Neural cell (in vitro differentiated cells): ENCODE measurements at regions not wholly inside any gene's neighbourhood (a gene's known extent, or its start where the extent isn't known, plus 50 kb on each side); places are given as distances from the start of the nearest gene placed in this dataset.

Source experiments
- H2AFZ ChIP-seq: fragments of 200-600, 300-800 bp; sonication (generic), shearing (Covaris generic); 2 replicates; pipeline ENCODE4 v1.6.0; 2014; ENCODE audit warnings: low read depth, mild to moderate bottlenecking, antibody characterized with exemption, low read length, moderate library complexity
- H3F3A ChIP-seq: fragments of 200-600 bp; shearing (Covaris generic); 2 replicates; pipeline ENCODE4 v1.6.1; 2016; ENCODE audit warnings: mild to moderate bottlenecking, moderate library complexity, mixed read lengths, antibody characterized with exemption, low read length; ENCODE audit not compliant: insufficient read depth, poor library complexity, severe bottlenecking
- H3K27ac ChIP-seq: fragments of 200-600, 300-800 bp; sonication (generic), shearing (Covaris generic); 2 replicates; pipeline ENCODE4 v1.5.1; 2014; ENCODE audit warnings: mild to moderate bottlenecking, low read length, moderate library complexity
- H3K27me3 ChIP-seq: fragments of 300-800, 200-600 bp; sonication (generic), shearing (Covaris generic); 2 replicates; pipeline ENCODE4 v1.6.0; 2014; ENCODE audit warnings: mild to moderate bottlenecking, low read depth, low read length, moderate library complexity; ENCODE audit not compliant: insufficient read depth
- H3K36me3 ChIP-seq: fragments of 300-800, 200-600 bp; sonication (generic), shearing (Covaris generic); 2 replicates; pipeline ENCODE4 v1.5.1; 2014; ENCODE audit warnings: mild to moderate bottlenecking, antibody characterized with exemption, low read length, moderate library complexity; ENCODE audit not compliant: insufficient read depth
- H3K4me2 ChIP-seq: fragments of 300-800, 200-600 bp; sonication (generic), shearing (Covaris generic); 2 replicates; pipeline ENCODE4 v1.6.0; 2014; ENCODE audit warnings: mild to moderate bottlenecking, low read length
- H3K4me3 ChIP-seq: fragments of 300-800, 200-600 bp; sonication (generic), shearing (Covaris generic); 2 replicates; pipeline ENCODE4 v1.5.1; 2014; ENCODE audit warnings: mild to moderate bottlenecking, low read length, moderate library complexity
- H3K79me2 ChIP-seq: fragments of 200-600 bp; shearing (Covaris generic); replicated peaks from 2 replicates; pipeline ENCODE4 v1.6.0; 2014; ENCODE audit warnings: mild to moderate bottlenecking, low read length, moderate library complexity; ENCODE audit not compliant: insufficient read depth
- H3K9ac ChIP-seq: fragments of 300-800, 200-600 bp; sonication (generic), shearing (Covaris generic); 2 replicates; pipeline ENCODE4 v1.6.1; 2016; ENCODE audit warnings: mild to moderate bottlenecking, low read length, mixed read lengths
- H3K9me2 ChIP-seq: fragments of 200-600 bp; shearing (Covaris generic); 2 replicates; pipeline ENCODE4 v1.6.1; 2016; ENCODE audit warnings: mild to moderate bottlenecking, low read length, mixed read lengths; ENCODE audit not compliant: insufficient read depth
- H3K9me3 ChIP-seq: fragments of 200-600, 300-800 bp; sonication (generic), shearing (Covaris generic); 2 replicates; pipeline ENCODE4 v1.6.1; 2016; ENCODE audit warnings: mild to moderate bottlenecking, mixed run types, low read length, moderate library complexity, mixed read lengths
- H4K20me1 ChIP-seq: fragments of 200-600 bp; shearing (Covaris generic); 2 replicates; pipeline ENCODE4 v1.6.1; 2016; ENCODE audit warnings: mild to moderate bottlenecking, mixed run types; ENCODE audit not compliant: insufficient read depth
- EP300 ChIP-seq: fragments of 450-650 bp; conservative IDR thresholded peaks from 2 replicates; pipeline ENCODE4 v1.6.1; 2014; ENCODE audit warnings: antibody characterized with exemption, mild to moderate bottlenecking, moderate library complexity; ENCODE audit not compliant: poor library complexity, severe bottlenecking
- EZH2 ChIP-seq: fragments of 200-600, 300-800 bp; shearing (Covaris generic), sonication (generic); IDR thresholded peaks from 2 replicates; pipeline ENCODE4 v1.6.1; 2014; ENCODE audit warnings: antibody characterized with exemption, low read length, borderline replicate concordance, mild to moderate bottlenecking; ENCODE audit not compliant: insufficient read depth, poor library complexity, severe bottlenecking
- MXI1 ChIP-seq: fragments of 450-650 bp; conservative IDR thresholded peaks from 2 replicates; pipeline ENCODE4 v1.6.1; 2014; ENCODE audit warnings: antibody characterized with exemption, mild to moderate bottlenecking; ENCODE audit not compliant: poor library complexity, severe bottlenecking
- POLR2AphosphoS5 ChIP-seq: IDR thresholded peaks from 2 replicates; pipeline ENCODE4 v1.6.1; 2012
- RAD21 ChIP-seq: fragments of 450-650 bp; conservative IDR thresholded peaks from 2 replicates; pipeline ENCODE4 v1.6.1; 2014; ENCODE audit warnings: antibody characterized with exemption, mild to moderate bottlenecking, moderate library complexity
- REST ChIP-seq: IDR thresholded peaks from 2 replicates; pipeline ENCODE4 v1.6.1; 2012; ENCODE audit warnings: borderline replicate concordance
- SMC3 ChIP-seq: fragments of 450-650 bp; conservative IDR thresholded peaks from 2 replicates; pipeline ENCODE4 v1.6.1; 2014; ENCODE audit warnings: antibody characterized with exemption, mild to moderate bottlenecking, moderate library complexity; ENCODE audit not compliant: poor library complexity
- TAF1 ChIP-seq: IDR thresholded peaks from 2 replicates; pipeline ENCODE4 v1.6.1; 2012; ENCODE audit warnings: low read depth
- TF ChIP-seq, protein P1 (sequence below): fragments of 450-650 bp; IDR thresholded peaks from 2 replicates; pipeline ENCODE4 v1.5.1; 2014; ENCODE audit warnings: antibody characterized with exemption, mild to moderate bottlenecking, moderate library complexity; ENCODE audit not compliant: poor library complexity, severe bottlenecking

DNA sequence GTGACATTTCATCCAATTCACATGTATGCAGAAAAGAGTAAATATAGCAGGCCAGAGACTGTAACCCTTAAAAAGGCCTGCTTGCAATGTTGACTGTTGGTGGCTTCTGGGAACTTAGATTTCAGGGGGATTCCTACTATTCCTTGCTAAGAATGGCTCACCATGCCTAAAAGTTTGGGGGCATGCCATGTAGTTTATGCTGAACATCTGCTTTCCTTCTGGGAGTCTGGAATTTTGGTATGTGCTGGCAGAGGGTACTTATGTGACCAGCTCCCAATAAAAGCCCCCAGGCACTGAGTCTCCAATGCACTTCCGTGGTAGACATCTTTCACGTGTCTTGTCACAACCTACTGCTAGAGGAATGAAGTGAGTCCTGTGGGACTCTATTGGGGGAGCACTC lies 88.4 kb upstream of the PCDH8 start:
- TF ChIP-seq EP300 (no peak), MXI1 (no peak), SMC3 (no peak), POLR2AphosphoS5 (no peak), TAF1 (no peak), REST (no peak), EZH2 (no peak), RAD21 (no peak)
- TF ChIP-seq, protein P1, sequence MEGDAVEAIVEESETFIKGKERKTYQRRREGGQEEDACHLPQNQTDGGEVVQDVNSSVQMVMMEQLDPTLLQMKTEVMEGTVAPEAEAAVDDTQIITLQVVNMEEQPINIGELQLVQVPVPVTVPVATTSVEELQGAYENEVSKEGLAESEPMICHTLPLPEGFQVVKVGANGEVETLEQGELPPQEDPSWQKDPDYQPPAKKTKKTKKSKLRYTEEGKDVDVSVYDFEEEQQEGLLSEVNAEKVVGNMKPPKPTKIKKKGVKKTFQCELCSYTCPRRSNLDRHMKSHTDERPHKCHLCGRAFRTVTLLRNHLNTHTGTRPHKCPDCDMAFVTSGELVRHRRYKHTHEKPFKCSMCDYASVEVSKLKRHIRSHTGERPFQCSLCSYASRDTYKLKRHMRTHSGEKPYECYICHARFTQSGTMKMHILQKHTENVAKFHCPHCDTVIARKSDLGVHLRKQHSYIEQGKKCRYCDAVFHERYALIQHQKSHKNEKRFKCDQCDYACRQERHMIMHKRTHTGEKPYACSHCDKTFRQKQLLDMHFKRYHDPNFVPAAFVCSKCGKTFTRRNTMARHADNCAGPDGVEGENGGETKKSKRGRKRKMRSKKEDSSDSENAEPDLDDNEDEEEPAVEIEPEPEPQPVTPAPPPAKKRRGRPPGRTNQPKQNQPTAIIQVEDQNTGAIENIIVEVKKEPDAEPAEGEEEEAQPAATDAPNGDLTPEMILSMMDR, result no peak
- H3K27ac ChIP-seq, result no peak overlapping the region
- no peaks in the 10 kb centered on the region for H3K79me2 ChIP-seq

DNA sequence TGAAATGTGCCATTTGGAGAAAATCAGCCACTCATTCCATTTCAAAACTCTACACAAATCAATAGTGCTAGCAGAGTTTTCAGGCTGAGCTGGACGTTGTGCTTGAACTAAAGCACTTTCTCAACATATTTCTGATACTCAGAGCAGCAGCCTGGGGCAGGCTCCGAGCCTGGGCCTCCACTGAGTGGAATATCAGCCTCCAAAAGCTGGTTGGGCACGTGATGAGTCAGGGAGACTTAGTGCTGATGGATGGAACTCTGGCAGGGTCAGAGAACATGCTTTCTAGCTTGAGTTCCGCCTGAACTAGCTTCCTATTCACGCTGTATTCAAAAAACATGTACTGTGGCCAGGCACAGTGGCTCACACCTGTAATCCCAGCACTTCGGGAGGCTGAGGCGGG lies 85.8 kb upstream of the PCDH8 start:
- no peaks in the 10 kb centered on the region for H3F3A ChIP-seq
- H2AFZ ChIP-seq, result no peak overlapping the region

More for the DNA sequence above, 88.4 kb upstream of the PCDH8 start:
- Histone ChIP-seq H3K9me2 (no peaks in the 10 kb centered on the region), H4K20me1 (no peaks in the 10 kb centered on the region), H2AFZ (no peak overlapping the region), H3K4me3 (no peak overlapping the region), H3K4me2 (no peak overlapping the region), H3F3A (no peaks in the 10 kb centered on the region), H3K27me3 (no peaks in the 10 kb centered on the region), H3K36me3 (no peaks in the 10 kb centered on the region), H3K9me3 (no peaks in the 10 kb centered on the region), H3K9ac (no peak overlapping the region)

More for the DNA sequence above, 85.8 kb upstream of the PCDH8 start:
- Histone ChIP-seq H4K20me1 (no peaks in the 10 kb centered on the region), H3K79me2 (no peaks in the 10 kb centered on the region), H3K4me2 (no peak overlapping the region), H3K27ac (no peak overlapping the region), H3K36me3 (no peaks in the 10 kb centered on the region), H3K9me3 (no peaks in the 10 kb centered on the region), H3K9ac (no peak overlapping the region), H3K4me3 (no peak overlapping the region), H3K27me3 (no peaks in the 10 kb centered on the region), H3K9me2 (no peaks in the 10 kb centered on the region)
- no peak for TF ChIP-seq SMC3
- TF ChIP-seq TAF1, result no peak
- TF ChIP-seq, protein P1, result no peak
- TF ChIP-seq REST, result no peak
- TF ChIP-seq POLR2AphosphoS5, result no peak
- TF ChIP-seq RAD21, result no peak
- TF ChIP-seq MXI1, result no peak
- no peak for TF ChIP-seq EZH2
- no peak for TF ChIP-seq EP300
